Rectal smooth muscle tissue (tissue), 1 donor: ENCODE measurements at regions not wholly inside any gene's neighbourhood (a gene's known extent, or its start where the extent isn't known, plus 50 kb on each side); places are given as distances from the start of the nearest gene placed in this dataset.

Experiments used
- H3K27ac ChIP-seq: one replicate; pipeline ENCODE4 v1.7.0; 2013; ENCODE audit warnings: low read depth, low read length, inconsistent platforms
- H3K27me3 ChIP-seq: one replicate; pipeline ENCODE4 v1.7.0; 2013; ENCODE audit warnings: low read length; ENCODE audit not compliant: control insufficient read depth, insufficient read depth
- H3K36me3 ChIP-seq: one replicate; pipeline ENCODE4 v1.7.0; 2013; ENCODE audit warnings: low read length; ENCODE audit not compliant: control insufficient read depth, insufficient read depth
- H3K4me1 ChIP-seq: one replicate; pipeline ENCODE4 v1.7.0; 2013; ENCODE audit warnings: low read length; ENCODE audit not compliant: control insufficient read depth, insufficient read depth
- H3K4me3 ChIP-seq: one replicate; pipeline ENCODE4 v1.7.0; 2013; ENCODE audit warnings: low read length
- H3K9ac ChIP-seq: one replicate; pipeline ENCODE4 v1.7.0; 2013; ENCODE audit warnings: low read length

DNA sequence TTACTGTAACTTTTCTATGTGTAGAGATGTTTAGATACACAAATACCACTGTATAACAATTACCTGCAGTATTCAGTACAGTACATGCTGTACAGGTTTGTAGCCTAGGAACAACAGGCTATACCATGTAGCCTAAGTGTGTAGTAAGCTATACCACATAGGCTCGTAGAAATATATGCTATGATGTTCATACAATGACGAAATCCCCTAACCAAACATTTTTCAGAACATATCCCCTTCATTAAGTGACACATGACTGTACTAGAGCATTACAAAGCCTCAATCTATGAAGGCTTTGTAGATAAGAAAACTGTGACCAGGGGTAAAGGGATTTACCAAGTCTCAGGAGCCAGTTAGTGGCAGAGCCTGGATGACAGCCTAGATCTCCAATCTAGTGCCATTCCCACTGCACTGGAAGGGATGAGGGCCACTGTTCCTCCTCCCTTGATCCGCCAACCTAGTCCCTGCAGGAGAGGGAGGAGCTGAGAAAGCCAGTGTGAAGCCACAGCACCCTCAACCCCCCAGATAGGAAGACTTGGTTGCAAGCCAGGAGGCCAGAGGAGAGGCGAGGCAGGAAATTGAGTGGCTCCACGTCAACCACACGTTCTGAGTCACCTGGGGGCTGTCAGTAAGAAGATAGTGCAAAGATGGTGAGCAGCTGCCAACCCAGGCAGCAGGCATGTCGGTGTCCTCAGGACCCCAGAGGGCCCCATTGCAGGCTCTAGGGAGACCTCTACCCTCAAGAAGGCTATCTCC lies 227.7 kb downstream of the BCOR start:
- no peaks in the 10 kb centered on the region for H3K27me3 ChIP-seq
- no peaks in the 10 kb centered on the region for H3K36me3 ChIP-seq
- H3K4me1 ChIP-seq, result no peaks in the 10 kb centered on the region
- no peak overlapping the region for H3K9ac ChIP-seq
- no peak overlapping the region for H3K27ac ChIP-seq
- H3K4me3 ChIP-seq, result no peak overlapping the region

DNA sequence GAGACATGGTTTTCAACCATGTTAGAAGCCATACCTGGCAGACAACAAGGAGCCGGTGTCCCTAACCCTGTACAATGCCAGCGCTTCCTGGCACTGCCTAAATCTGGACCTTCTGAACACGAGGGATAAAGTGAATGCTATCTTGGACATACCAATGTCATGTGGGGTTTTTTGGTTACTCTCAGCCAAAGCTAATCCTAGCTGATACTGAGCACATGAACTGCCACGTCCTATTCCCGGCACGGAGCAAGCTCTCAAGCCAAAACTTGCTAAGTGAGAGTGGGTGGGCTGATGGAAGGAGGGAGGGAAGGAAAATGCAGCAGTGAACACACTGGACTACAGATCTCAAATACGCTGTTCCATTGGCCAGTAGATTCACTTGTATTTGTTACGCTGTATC lies 226.1 kb downstream of the BCOR start:
- no peak overlapping the region for H3K4me3 ChIP-seq
- no peak overlapping the region for H3K27ac ChIP-seq
- peaks cover 3% of the 10 kb centered on the region for H3K27me3 ChIP-seq
- no peaks in the 10 kb centered on the region for H3K36me3 ChIP-seq
- H3K4me1 ChIP-seq, result no peaks in the 10 kb centered on the region
- H3K9ac ChIP-seq, result no peak overlapping the region

DNA sequence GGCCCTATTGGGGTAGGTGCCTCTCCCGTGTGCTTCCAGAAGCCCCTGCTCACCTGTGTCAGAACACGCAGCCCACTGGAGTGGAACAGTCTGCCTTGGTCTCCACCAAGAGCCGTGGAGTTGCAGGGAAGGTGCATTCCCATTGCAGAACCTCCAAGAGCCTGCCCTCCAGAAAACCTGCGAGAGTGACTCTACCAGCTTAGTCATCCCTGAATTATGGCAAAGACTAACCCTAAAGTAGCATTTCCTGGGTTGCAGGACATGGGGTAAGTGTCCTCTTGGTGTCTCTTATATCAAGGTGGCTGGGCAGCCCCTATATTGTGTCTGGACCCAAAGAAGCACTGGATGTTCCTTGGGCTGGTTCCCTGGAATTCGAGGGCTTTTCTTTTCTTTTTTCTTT lies 224.6 kb downstream of the BCOR start:
- Histone ChIP-seq H3K9ac (no peak overlapping the region), H3K27ac (no peak overlapping the region), H3K4me1 (no peaks in the 10 kb centered on the region), H3K27me3 (peaks cover 7% of the 10 kb centered on the region), H3K4me3 (no peak overlapping the region), H3K36me3 (no peaks in the 10 kb centered on the region)

DNA sequence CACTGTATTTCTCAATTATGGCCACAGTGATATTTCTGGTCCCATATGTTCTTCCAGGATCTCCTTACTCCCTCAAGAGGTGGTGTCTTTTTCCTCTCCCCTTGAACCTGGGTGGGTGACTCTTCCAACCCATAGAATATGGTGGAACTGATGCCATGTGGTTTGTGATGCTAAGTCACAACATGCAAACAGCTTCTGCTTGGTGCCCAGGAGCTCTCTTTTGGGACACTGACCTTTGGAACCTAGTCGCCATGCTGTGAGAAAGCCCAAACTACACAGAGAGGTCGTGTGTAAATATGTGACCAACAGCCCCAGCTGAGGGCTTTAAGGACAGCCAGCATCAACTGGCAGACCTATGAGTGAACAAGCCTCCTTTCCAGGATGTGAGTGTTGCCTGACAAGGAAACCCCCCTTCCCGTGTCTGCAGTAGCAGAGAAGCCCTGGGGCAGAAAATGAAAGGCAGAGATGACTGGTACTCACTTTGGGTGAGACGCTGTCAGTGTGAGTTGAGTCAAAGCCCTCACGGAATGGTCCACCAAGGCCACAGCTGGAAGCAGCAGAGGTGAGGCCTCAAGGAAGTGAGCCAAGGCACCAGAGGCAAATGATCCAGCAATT lies 223.4 kb downstream of the BCOR start:
- Histone ChIP-seq H3K27me3 (peaks cover 7% of the 10 kb centered on the region), H3K9ac (no peak overlapping the region), H3K27ac (no peak overlapping the region), H3K4me1 (no peaks in the 10 kb centered on the region), H3K4me3 (no peak overlapping the region), H3K36me3 (no peaks in the 10 kb centered on the region)

DNA sequence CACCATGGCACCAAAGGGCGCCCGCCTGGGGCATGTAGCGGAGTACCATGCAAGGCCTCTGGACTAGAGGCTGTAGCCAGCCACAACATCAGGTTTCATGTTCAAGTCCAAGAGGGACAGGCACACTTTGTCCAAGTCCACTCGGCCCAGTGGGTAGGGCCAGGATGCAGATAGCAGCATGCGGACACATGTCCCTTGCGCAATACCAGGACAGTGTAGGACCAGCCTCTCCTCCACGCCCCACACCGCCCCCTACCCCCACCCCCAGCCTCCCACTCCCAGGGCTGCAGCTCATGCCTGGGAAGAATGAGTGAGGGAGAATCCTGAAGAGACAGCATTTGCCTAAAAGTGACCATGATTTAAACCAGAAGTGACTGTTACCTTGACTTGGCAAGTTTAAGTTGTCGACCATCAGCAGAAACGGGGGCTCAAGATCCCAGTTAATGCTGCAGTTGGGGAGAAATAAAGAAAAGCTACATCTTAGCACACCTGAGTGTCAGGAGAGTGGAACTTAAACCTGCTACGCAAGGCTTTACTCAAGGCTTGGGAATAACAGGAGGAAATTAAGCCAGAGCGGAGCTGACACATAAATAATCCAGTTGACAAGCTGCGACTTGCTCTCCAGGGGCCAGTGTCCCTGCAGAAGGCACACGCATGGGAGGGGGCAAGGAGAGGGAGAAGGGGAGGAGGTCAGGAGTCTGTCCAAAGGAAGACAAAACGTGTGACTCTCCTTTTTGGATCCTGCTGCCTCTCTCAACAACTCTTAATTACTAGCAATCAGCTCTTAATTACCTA lies 221.7 kb downstream of the BCOR start:
- no peaks in the 10 kb centered on the region for H3K36me3 ChIP-seq
- H3K27ac ChIP-seq, result no peak overlapping the region
- H3K4me3 ChIP-seq, result no peak overlapping the region
- no peak overlapping the region for H3K9ac ChIP-seq
- peaks cover 7% of the 10 kb centered on the region for H3K27me3 ChIP-seq
- no peaks in the 10 kb centered on the region for H3K4me1 ChIP-seq

DNA sequence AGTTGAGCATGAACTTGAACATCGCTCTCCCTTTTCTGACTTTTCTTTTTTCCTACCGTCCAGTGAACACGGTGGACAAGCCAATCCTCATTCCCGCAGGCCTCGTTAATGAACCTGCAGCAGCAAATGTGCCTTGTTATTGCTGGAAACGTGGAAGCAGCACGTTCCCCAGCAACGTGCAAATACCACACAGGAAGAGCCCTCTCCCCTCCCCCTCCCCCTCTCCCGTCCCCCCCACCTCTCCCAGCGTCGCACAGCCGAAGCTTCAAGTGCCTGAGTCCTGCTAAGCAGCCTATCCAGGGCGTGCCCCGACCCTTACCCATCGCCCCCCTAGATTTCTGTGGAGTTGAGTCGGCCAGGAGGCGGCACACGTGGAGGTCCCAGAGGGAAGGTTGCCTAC lies 219.9 kb downstream of the BCOR start:
- Histone ChIP-seq H3K27me3 (peaks cover 7% of the 10 kb centered on the region), H3K4me1 (no peaks in the 10 kb centered on the region), H3K27ac (no peak overlapping the region), H3K9ac (no peak overlapping the region), H3K4me3 (no peak overlapping the region), H3K36me3 (no peaks in the 10 kb centered on the region)

DNA sequence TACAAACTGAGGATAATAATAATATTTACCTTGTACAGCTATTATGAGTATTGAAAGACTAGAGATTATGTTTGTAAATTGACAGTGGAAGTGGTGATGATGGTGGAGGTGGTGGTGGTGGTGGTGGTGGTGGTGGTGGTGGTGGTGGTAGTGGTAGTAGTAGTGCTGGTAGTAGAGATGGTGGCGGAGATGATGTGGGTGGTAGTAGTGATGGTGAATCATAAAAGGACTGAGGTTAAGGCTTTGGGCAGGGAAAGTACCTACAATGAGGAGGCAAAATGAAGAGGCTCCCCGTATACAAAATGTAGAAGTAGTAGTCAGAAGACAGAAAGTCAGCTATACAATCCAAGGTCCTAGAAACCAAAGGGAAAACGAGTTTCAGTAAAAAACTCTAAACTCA lies 214.1 kb downstream of the BCOR start:
- H3K27ac ChIP-seq, result no peak overlapping the region

DNA sequence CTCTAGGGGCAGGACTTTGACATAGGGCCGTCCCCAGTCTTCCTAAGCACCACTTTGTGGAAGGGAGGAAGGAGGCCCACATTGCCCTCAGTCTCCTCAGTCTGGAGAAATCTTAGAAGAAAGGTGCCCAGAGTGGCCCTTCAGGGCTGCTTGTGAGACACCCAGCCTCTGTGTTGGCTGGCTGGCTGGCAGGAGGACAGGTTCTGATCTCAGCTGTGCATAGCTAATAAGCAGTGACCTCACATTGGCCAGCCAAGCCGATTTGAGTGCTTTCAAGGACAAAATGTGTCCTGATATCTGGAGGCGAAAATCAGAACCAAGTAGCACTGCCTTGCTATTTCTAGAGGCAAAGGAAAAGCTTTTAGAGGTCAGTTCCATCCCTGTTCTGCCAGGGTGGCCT lies 211.5 kb downstream of the BCOR start:
- Histone ChIP-seq H3K27ac (no peak overlapping the region), H3K4me1 (no peaks in the 10 kb centered on the region), H3K4me3 (no peak overlapping the region), H3K27me3 (no peaks in the 10 kb centered on the region), H3K9ac (no peak overlapping the region), H3K36me3 (no peaks in the 10 kb centered on the region)

More for the DNA sequence above, 214.1 kb downstream of the BCOR start:
- Histone ChIP-seq H3K4me1 (no peaks in the 10 kb centered on the region), H3K36me3 (no peaks in the 10 kb centered on the region), H3K9ac (no peak overlapping the region), H3K4me3 (no peak overlapping the region), H3K27me3 (no peaks in the 10 kb centered on the region)

DNA sequence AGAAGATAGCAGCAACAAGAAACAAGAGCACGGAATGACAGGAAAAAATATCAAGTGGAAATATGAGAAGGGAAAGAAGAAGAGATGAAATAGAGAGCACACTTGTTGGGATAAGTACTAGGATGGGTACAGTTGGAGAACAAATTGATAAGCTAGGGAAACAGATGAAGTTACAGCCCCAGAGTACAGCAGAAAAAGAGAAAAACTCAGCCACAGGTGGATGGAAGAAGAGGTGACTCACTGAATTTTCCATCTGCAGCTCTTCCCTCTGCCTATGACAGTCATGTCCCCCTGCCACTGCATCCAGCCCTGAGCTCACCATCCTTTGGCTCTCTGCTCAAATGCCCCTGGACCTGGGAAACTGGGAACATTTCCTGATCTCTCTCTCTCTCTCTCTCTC lies 209.0 kb downstream of the BCOR start:
- H3K4me3 ChIP-seq, result no peak overlapping the region
- H3K36me3 ChIP-seq, result no peaks in the 10 kb centered on the region
- no peaks in the 10 kb centered on the region for H3K27me3 ChIP-seq
- H3K9ac ChIP-seq, result no peak overlapping the region
- no peak overlapping the region for H3K27ac ChIP-seq
- no peaks in the 10 kb centered on the region for H3K4me1 ChIP-seq

DNA sequence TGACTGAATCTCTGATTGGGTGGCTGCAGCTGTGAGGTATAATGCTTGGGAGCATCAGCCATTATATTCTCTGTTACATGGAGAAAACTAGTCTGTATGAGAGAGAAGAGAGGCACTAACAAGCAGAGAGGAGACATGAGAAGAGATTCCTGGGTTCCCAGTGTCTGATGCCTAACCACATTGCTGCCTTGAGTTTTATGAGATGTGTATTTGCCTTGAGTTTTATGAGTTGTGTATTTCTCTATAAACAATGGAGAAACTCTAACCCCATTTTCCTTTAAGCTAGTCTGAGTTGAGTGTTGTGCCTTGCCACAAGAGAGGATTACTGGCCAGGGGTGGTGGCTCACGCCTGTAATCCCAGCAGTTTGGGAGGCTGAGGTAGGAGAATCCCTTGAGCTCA lies 208.1 kb downstream of the BCOR start:
- Histone ChIP-seq H3K36me3 (no peaks in the 10 kb centered on the region), H3K4me1 (no peaks in the 10 kb centered on the region), H3K4me3 (no peak overlapping the region), H3K9ac (no peak overlapping the region), H3K27me3 (no peaks in the 10 kb centered on the region), H3K27ac (no peak overlapping the region)

DNA sequence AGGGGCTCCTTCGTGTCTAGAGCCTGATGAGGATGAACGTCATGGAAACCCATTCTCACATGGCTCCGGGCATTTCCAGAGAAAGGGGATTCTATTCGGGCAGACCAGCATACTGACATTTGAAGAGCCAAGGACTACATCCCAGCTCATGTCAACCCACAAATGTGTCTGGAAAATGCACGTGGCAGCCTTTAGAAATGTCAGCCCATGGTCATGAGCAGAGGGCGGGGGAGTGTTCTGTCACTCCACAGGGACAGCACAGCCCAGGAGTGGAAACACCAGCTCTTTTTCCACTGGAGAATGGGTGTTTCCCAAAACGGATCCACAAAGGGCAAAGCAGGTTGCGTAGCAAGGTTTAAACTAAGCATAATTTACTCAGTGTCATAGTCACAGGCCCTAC lies 207.0 kb downstream of the BCOR start:
- H3K27me3 ChIP-seq, result no peaks in the 10 kb centered on the region
- no peaks in the 10 kb centered on the region for H3K4me1 ChIP-seq
- no peak overlapping the region for H3K4me3 ChIP-seq
- no peak overlapping the region for H3K9ac ChIP-seq
- H3K27ac ChIP-seq, result no peak overlapping the region
- no peaks in the 10 kb centered on the region for H3K36me3 ChIP-seq

DNA sequence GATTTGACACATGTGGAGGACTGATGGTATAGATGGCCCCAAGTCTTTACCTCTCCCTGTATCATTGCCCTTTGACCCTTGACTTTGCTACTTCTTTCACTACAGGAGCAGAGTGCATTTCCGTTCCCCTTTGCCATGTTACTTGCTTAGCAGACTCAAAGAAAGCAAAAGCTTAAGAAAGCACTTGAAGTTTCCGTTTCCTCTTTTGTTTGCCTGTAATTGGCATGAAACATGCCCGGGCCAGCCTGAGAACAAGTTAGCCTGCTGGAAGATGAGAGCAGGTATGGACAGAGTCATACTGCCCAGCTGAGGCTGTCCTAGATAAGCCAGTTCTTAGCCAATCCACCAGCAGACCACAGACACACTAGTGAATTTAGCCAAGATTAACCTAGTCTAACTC lies 206.0 kb downstream of the BCOR start:
- Histone ChIP-seq H3K4me1 (no peaks in the 10 kb centered on the region), H3K27ac (no peak overlapping the region), H3K36me3 (no peaks in the 10 kb centered on the region)

More for the DNA sequence above, 206.0 kb downstream of the BCOR start:
- Histone ChIP-seq H3K9ac (no peak overlapping the region), H3K4me3 (peak overlapping the region; percentile 21), H3K27me3 (no peaks in the 10 kb centered on the region)
